B cell (primary cell): ENCODE measurements at regions not wholly inside any gene's neighbourhood (a gene's known extent, or its start where the extent isn't known, plus 50 kb on each side); places are given as distances from the start of the nearest gene placed in this dataset.

Experiments
- ATAC-seq: fragments of 200-7000 bp; cut with Tn5 transposase; one replicate; pipeline ENCODE4 v1.10.0; 2021; ENCODE audit warnings: low read depth, mild to moderate bottlenecking, moderate number of reproducible peaks, moderate library complexity
- CTCF ChIA-PET: fragments of 350-600 bp; sonication (Branson Sonifier 250); formaldehyde crosslinking; loops from one replicate; lab custom pipeline; 2021; ENCODE audit warnings: antibody characterized with exemption, inconsistent platforms; lab: Charles Lee
- POLR2A ChIA-PET: fragments of 350-600 bp; sonication (Branson Sonifier 250); formaldehyde crosslinking; loops from one replicate; lab custom pipeline; 2021; ENCODE audit warnings: antibody characterized with exemption; lab: Charles Lee
- DNase-seq: peaks from one replicate; pipeline ENCODE4 v3.0.0; 2013
- H2AFZ ChIP-seq: 2 replicates; pipeline ENCODE4 v1.6.1; 2012; ENCODE audit warnings: mild to moderate bottlenecking, low read depth, low read length; ENCODE audit not compliant: insufficient read depth, poor library complexity, severe bottlenecking
- H3K27ac ChIP-seq, 2 donors: 1 replicate in 1 of 2; 2 replicates in 1 of 2; pipeline ENCODE4 v1.5.1; 2012 to 2013; ENCODE audit warnings: low read length in 2 of 2, mild to moderate bottlenecking in 2 of 2, moderate library complexity in 1 of 2
- H3K27me3 ChIP-seq, 4 experiments: fragments of 200-600 bp in 1 of 4; sonication (generic) in 1 of 4; replicated peaks in 1 of 4; 1 replicate in 2 of 4; 2 replicates in 2 of 4; pipeline versions ENCODE4 v1.6.1 to v1.7.0; 2013 to 2016; ENCODE audit warnings: low read length in 3 of 4, mild to moderate bottlenecking in 2 of 4, mixed read lengths in 1 of 4, moderate library complexity in 1 of 4; ENCODE audit not compliant: insufficient read depth in 4 of 4, control insufficient read depth in 3 of 4; ENCODE audit errors: control extremely low read depth in 1 of 4
- H3K36me3 ChIP-seq, 2 experiments: replicated peaks in 1 of 2; 1 replicate in 1 of 2; 2 replicates in 1 of 2; pipeline versions ENCODE4 v1.6.1 to v1.7.1; 2013; ENCODE audit warnings: low read length in 1 of 2; ENCODE audit not compliant: insufficient read depth in 2 of 2, control insufficient read depth in 1 of 2; ENCODE audit errors: control extremely low read depth in 1 of 2, extremely low read depth in 1 of 2
- H3K4me1 ChIP-seq, 2 donors: fragments of 200-600 bp in 1 of 2; sonication (generic) in 1 of 2; 1 replicate in 1 of 2; 2 replicates in 1 of 2; pipeline versions ENCODE4 v1.5.1 to v1.6.1; 2013 to 2017; ENCODE audit warnings: low read length in 2 of 2; ENCODE audit not compliant: control insufficient read depth in 2 of 2, insufficient read depth in 2 of 2
- H3K4me2 ChIP-seq: replicated peaks from 2 replicates; pipeline ENCODE3; 2012; ENCODE audit warnings: mild to moderate bottlenecking, low read depth, low read length; ENCODE audit not compliant: poor library complexity, severe bottlenecking
- H3K4me3 ChIP-seq, 5 experiments: fragments of 200-600 bp in 1 of 5; sonication (generic) in 1 of 5; 1 replicate in 3 of 5; 2 replicates in 2 of 5; pipeline versions ENCODE4 v1.5.1 to v1.7.0; 2011 to 2016; ENCODE audit warnings: low read length in 4 of 5, mild to moderate bottlenecking in 4 of 5, low read depth in 2 of 5, control low read depth in 1 of 5, moderate library complexity in 1 of 5; ENCODE audit not compliant: insufficient read depth in 1 of 5; ENCODE audit errors: control extremely low read depth in 1 of 5, extremely low read depth in 1 of 5
- H3K79me2 ChIP-seq: fragments of 200-600 bp; sonication (generic); one replicate; pipeline ENCODE4 v1.6.0; 2016; ENCODE audit warnings: low read length; ENCODE audit not compliant: control insufficient read depth, insufficient read depth
- H3K9ac ChIP-seq: fragments of 200-600 bp; sonication (generic); 2 replicates; pipeline ENCODE4 v1.6.1; 2017; ENCODE audit warnings: mild to moderate bottlenecking, low read length, moderate library complexity
- H3K9me3 ChIP-seq, 3 donors: one replicate each; pipeline versions ENCODE4 v1.6.1 to v1.7.1; 2013; ENCODE audit warnings: low read length in 2 of 3; ENCODE audit not compliant: control insufficient read depth in 2 of 3, insufficient read depth in 1 of 3; ENCODE audit errors: control extremely low read depth in 1 of 3
- H4K20me1 ChIP-seq: 2 replicates; pipeline ENCODE4 v1.6.0; 2012; ENCODE audit warnings: mild to moderate bottlenecking, low read length; ENCODE audit not compliant: insufficient read depth, control insufficient read depth, poor library complexity, severe bottlenecking
- H3K27ac Mint-ChIP-seq: one replicate; pipeline ENCODE4 v1.8.0; 2021; ENCODE audit warnings: mixed read lengths
- H3K27me3 Mint-ChIP-seq: one replicate; pipeline ENCODE4 v1.8.0; 2021; ENCODE audit warnings: mixed read lengths
- H3K4me1 Mint-ChIP-seq: one replicate; pipeline ENCODE4 v1.8.0; 2021; ENCODE audit warnings: mixed read lengths
- H3K4me3 Mint-ChIP-seq: one replicate; pipeline ENCODE4 v1.8.0; 2021; ENCODE audit warnings: mixed read lengths
- H3K9me3 Mint-ChIP-seq: one replicate; pipeline ENCODE4 v1.8.0; 2022; ENCODE audit warnings: mixed read lengths; ENCODE audit not compliant: insufficient read depth
- EZH2 ChIP-seq: IDR thresholded peaks from 2 replicates; pipeline ENCODE4 v1.6.1; 2012; ENCODE audit warnings: borderline replicate concordance, low read depth, mild to moderate bottlenecking, moderate library complexity, low read length; ENCODE audit not compliant: insufficient read depth, poor library complexity, severe bottlenecking
- WGBS: methylation state at CpG from one replicate; pipeline ENCODE4 v1.1.5; 2013; ENCODE audit warnings: missing lambda C conversion rate; ENCODE audit not compliant: insufficient coverage; 5-methylcytosine and 5-hydroxymethylcytosine counted together
- intact Hi-C: fragments of 100-400 bp; cut with micrococcal nuclease; formaldehyde crosslinking; loops from one replicate; pipeline ENCODE4 v1.10.0; 2022
- TF ChIP-seq, protein P1 (sequence below): fragments of 200-600 bp; IDR thresholded peaks from one replicate; pipeline ENCODE4 v1.8.0; 2022; ENCODE audit warnings: antibody characterized with exemption, mild to moderate bottlenecking

DNA sequence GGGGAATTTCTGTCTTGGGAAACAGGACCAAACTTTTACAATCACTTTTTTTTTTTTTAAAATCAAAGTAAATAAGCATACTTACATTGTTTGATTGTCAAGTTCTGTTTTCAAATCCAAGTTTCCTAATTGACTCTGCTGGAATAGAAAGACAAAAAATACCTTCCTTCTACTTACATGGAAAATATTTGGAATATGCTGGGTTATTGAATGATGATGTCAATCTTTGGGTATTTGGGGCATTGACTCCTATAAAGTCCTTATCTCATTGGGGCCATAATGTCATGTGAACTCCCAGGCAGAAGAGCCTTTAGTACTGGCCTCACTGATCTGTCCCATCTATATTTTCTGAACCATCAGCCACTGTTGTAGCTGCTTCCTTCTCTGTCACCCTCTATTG lies 122.6 kb upstream of the NOX3 start:
- intact Hi-C loops, result no loop called here
- no peaks in the 10 kb centered on the region for H3K27me3 ChIP-seq
- ATAC-seq, result no peak
- no peak overlapping the region for H3K9ac ChIP-seq
- ChIA-PET CTCF (no interaction called here), POLR2A (no interaction called here)
- H3K9me3 ChIP-seq, result peaks cover 0 to under 1% (median 0%) of the 10 kb centered on the region in 3 donors
- no peaks in the 10 kb centered on the region for H3K36me3 ChIP-seq
- no peak for DNase-seq
- no peak overlapping the region for H3K4me2 ChIP-seq
- H2AFZ ChIP-seq, result no peak overlapping the region
- Mint-ChIP-seq H3K27ac (no peak overlapping the region), H3K4me1 (no peaks in the 10 kb centered on the region), H3K27me3 (peaks cover 13% of the 10 kb centered on the region), H3K4me3 (no peak overlapping the region), H3K9me3 (no peaks in the 10 kb centered on the region)
- no peaks in the 10 kb centered on the region for H4K20me1 ChIP-seq
- H3K27ac ChIP-seq, result no peak overlapping the region
- no peaks in the 10 kb centered on the region for H3K4me1 ChIP-seq
- no peaks in the 10 kb centered on the region for H3K79me2 ChIP-seq
- TF ChIP-seq, protein P1, sequence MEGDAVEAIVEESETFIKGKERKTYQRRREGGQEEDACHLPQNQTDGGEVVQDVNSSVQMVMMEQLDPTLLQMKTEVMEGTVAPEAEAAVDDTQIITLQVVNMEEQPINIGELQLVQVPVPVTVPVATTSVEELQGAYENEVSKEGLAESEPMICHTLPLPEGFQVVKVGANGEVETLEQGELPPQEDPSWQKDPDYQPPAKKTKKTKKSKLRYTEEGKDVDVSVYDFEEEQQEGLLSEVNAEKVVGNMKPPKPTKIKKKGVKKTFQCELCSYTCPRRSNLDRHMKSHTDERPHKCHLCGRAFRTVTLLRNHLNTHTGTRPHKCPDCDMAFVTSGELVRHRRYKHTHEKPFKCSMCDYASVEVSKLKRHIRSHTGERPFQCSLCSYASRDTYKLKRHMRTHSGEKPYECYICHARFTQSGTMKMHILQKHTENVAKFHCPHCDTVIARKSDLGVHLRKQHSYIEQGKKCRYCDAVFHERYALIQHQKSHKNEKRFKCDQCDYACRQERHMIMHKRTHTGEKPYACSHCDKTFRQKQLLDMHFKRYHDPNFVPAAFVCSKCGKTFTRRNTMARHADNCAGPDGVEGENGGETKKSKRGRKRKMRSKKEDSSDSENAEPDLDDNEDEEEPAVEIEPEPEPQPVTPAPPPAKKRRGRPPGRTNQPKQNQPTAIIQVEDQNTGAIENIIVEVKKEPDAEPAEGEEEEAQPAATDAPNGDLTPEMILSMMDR, result no peak
- no peak for TF ChIP-seq EZH2
- H3K4me3 ChIP-seq, result no peak overlapping the region

GRCh38 chr6:155561966-155562364 lies 106.3 kb upstream of the NOX3 start:
- Histone ChIP-seq H3K4me1 (no peaks in the 10 kb centered on the region), H3K9ac (no peak overlapping the region), H3K4me2 (no peak overlapping the region), H2AFZ (no peak overlapping the region), H3K36me3 (no peaks in the 10 kb centered on the region), H3K79me2 (no peaks in the 10 kb centered on the region), H3K4me3 (no peak overlapping the region), H4K20me1 (no peaks in the 10 kb centered on the region), H3K27ac (no peak overlapping the region), H3K27me3 (no peaks in the 10 kb centered on the region), H3K9me3 (no peaks in the 10 kb centered on the region)
- POLR2A ChIA-PET, result no interaction called here
- Mint-ChIP-seq H3K27ac (no peak overlapping the region), H3K9me3 (peaks cover 2% of the 10 kb centered on the region), H3K27me3 (peaks cover 9% of the 10 kb centered on the region), H3K4me3 (no peak overlapping the region), H3K4me1 (no peaks in the 10 kb centered on the region)
- CTCF ChIA-PET, result no interaction called here
- ATAC-seq, result no peak
- no peak for TF ChIP-seq EZH2
- TF ChIP-seq, protein P1, result no peak
- 100% methylated on average over 2 of the region's 4 CpGs for WGBS
- intact Hi-C loops, result no loop called here
- DNase-seq, result no peak
